HL-60 (cell line): ENCODE measurements at regions not wholly inside any gene's neighbourhood (a gene's known extent, or its start where the extent isn't known, plus 50 kb on each side); places are given as distances from the start of the nearest gene placed in this dataset.

Experiments
- DNase-seq, 2 experiments: peaks; one replicate each; pipeline ENCODE4 v3.0.0-alpha.2; 2010 to 2020; ENCODE audit warnings: low read depth in 1 of 2, low spot score in 1 of 2
- H3K27ac ChIP-seq: fragments of 250-450 bp; sonication (Bioruptor Pico); replicated peaks from 2 replicates; pipeline ENCODE4 v1.5.1; 2020; ENCODE audit warnings: mild to moderate bottlenecking, moderate library complexity
- H3K27me3 ChIP-seq: fragments of 250-450 bp; sonication (Bioruptor Pico); 2 replicates; pipeline ENCODE4 v1.5.1; 2021; ENCODE audit warnings: mild to moderate bottlenecking, moderate library complexity; ENCODE audit not compliant: insufficient read depth, poor library complexity, severe bottlenecking
- H3K4me3 ChIP-seq: replicated peaks from 2 replicates; pipeline ENCODE4 v1.5.1; 2011; ENCODE audit warnings: mild to moderate bottlenecking, control low read depth, low read length; ENCODE audit not compliant: insufficient read depth
- CTCF ChIP-seq: IDR thresholded peaks from one replicate; pipeline ENCODE4 v1.5.1; 2011; ENCODE audit warnings: low read length, control low read depth, inconsistent platforms; ENCODE audit not compliant: insufficient read depth
- GABPA ChIP-seq: IDR thresholded peaks from 2 replicates; pipeline ENCODE4 v1.6.1; 2012; ENCODE audit warnings: low read depth
- POLR2AphosphoS5 ChIP-seq: IDR thresholded peaks from 2 replicates; pipeline ENCODE4 v1.6.1; 2012; ENCODE audit warnings: low read depth
- REST ChIP-seq: IDR thresholded peaks from 2 replicates; pipeline ENCODE4 v1.6.1; 2012; ENCODE audit warnings: low read depth; ENCODE audit not compliant: insufficient replicate concordance
- SPI1 ChIP-seq: IDR thresholded peaks from 2 replicates; pipeline ENCODE4 v1.6.1; 2012; ENCODE audit warnings: low read depth, mild to moderate bottlenecking, borderline replicate concordance

GRCh38 chr2:20528713-20529112 is 81.8 kb downstream of the RHOB start:
- TF ChIP-seq SPI1: no peak
- no peak for TF ChIP-seq POLR2AphosphoS5
- no peak for TF ChIP-seq CTCF
- no peak for TF ChIP-seq REST
- no peak for TF ChIP-seq GABPA
- H3K27ac ChIP-seq: no peak overlapping the region
- H3K27me3 ChIP-seq: no peaks in the 10 kb centered on the region
- no peak overlapping the region for H3K4me3 ChIP-seq
- no peak for DNase-seq

- Histone ChIP-seq H3K4me3 (no peak overlapping the region), H3K27ac (no peak overlapping the region), H3K27me3 (no peaks in the 10 kb centered on the region)
- TF ChIP-seq GABPA (no peak), SPI1 (no peak), REST (no peak), POLR2AphosphoS5 (no peak), CTCF (no peak)
- no peak for DNase-seq
Observed at GRCh38 chr2:20530520-20530919, 83.6 kb downstream of the RHOB start.

GRCh38 chr2:20531633-20532262 is 84.9 kb downstream of the RHOB start:
- Histone ChIP-seq H3K27me3 (no peaks in the 10 kb centered on the region), H3K27ac (no peak overlapping the region), H3K4me3 (no peak overlapping the region)
- TF ChIP-seq GABPA: no peak
- no peak for TF ChIP-seq SPI1
- TF ChIP-seq POLR2AphosphoS5: no peak
- TF ChIP-seq CTCF: no peak
- TF ChIP-seq REST: no peak
- DNase-seq: no peak
